ENCODE measurements at regions not wholly inside any gene's neighbourhood (a gene's known extent, or its start where the extent isn't known, plus 50 kb on each side); places are given as distances from the start of the nearest gene placed in this dataset.

DNA sequence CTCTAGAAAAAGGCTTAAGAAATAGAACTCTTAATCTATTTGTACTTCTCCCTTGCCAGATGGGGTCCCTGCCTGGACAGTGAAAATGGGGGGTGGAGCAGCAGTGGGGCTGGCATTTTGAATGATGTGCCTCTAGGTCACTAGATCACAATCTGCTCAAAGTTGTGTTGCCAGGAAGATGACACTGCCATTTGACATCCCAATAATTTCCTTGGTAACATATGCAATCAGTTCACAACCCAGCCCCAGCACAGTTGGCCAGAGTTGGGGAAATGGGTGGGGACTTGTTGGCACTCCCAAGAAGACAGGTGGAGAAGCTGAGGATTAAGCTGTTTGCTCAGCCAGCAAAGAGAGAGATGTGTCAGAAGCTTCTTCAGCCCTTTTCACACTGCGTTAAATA lies 558.3 kb upstream of the KLHL29 start:
- DNase-seq (ENCODE audit: low read depth) = no peak

DNA sequence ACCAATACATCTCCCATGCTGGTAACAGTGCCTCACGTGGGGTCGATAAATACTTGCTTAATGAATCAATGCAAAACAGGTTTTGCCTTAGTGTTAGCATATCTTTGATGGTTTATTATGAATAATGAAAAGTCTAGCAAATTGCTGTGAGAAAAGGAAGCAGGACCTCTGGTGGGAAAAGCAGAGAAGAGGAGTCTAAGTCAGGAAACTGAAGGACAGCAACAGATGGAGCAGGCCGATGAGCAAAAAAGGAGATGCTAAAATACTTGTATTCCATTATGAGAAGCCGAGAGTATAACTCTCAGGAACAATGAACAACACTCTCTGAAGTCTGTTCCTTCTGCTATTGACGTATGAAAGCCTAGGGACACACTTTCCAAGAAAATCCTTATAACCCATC lies 555.2 kb upstream of the KLHL29 start:
- DNase-seq (ENCODE audit: low read depth) = no peak

DNA sequence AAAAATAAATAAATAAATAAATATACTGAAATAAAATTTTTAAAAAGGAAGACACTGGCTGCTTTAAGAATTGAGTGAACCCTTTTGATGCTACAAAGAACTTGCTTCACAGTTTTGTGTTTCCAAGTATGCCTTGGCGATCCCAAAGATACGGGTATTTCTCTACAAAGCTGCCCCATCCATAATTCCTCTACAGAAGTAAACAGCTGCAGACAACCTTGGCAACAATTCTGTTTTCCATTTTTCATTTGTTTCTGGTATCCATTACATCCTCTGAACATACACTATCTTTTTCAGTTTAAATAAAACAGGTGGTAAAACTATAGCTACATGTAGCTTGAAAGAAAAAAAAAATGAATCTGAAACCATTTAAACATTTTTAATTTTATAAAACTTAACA lies 552.8 kb upstream of the KLHL29 start:
- no peak for DNase-seq (ENCODE audit: low read depth)

DNA sequence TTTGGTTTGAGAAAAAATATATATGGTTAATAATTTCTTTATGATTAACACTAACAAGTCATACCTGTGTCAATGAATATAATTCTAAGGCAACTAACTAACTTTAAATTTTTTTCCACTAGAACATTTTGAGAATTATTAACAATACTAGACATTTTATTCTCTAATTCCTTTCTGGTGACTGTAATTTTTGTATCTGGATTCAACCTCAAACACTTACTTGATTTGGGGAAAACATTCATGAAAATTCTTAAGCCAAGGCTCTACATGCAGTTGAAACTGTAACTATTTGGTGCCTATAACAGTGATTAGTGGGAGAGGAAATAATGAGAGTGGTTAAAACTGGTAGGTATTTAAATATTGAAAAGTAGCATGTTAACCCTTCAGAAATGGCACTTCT lies 546.5 kb upstream of the KLHL29 start:
- DNase-seq (ENCODE audit: low read depth) = no peak

DNA sequence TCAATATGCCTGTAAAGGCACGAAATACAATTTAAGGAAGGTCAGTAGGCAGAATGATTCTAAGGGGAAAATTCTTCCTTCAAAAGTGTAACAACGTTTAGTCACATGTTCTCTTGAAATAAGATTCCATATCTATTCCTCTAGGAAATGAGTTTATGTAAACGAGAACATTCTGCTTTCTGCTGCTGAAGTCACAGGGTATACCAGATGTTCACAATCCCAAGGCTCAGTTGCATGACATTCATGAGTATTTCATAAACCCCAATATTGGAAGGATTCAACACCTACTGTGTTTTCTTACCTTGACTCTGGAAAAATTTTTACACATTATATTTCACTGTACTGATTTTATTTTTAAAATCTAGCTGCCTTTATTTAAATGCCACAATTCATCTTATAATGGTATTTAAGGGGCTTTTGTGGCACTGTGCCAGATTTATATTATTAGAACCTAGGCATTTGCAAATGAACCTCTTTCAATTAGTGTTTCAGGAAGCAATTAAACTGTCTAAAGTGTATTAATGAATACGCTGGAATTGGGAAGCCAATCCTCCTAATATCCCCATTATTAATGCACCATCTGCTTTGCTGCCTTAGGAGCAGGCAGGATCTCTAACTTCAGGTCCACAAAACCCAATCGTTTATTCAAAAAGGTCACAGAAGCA lies 542.6 kb upstream of the KLHL29 start:
- DNase-seq (ENCODE audit: low read depth) = no peak

DNA sequence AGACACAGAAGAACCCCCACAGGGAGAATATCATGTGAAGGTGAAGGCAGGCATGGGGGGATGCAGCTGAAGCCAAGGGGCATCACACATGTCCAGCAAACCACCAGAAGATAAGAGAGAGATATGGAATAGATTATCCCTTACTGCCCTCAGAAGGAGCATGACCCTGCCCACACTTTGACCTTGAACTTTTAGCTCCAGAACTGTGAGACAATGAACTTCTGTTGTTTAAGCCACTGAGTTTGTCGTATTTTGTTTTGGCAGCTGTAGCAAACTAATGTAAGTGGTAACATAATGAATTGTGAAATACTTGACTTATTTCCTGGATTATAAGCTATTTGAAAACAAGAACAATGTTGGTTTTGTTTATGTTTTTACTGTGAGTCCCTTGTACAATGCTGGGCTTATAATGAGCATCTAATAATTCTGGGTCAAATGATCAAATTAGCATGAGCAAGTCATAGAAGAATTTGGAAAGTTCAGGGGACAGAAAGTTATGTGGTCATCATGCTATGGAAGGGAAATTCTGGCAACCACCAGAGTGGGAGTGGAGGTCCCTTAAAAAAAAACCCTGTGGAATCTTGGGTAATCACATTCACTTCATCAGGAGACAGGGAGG lies 541.0 kb upstream of the KLHL29 start:
- no peak for DNase-seq (ENCODE audit: low read depth)

DNA sequence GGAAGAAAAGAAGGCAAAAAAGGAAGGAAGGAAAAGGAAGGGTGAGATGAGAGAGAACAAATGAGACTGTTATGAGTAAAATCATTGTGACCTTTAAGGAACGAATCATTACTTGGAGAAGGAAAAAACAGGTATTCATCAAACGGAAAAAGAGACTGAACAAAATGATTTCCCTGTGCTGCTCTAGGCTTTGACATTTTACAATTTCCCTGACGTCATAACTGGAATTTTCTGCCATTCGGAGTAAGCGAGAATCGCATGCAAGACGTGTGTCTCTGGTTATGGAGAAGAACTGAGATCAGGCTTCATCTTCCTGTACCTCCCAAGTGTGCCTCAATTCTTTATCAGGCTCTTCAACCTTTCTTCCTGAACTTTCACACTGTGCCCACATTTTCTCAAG lies 534.7 kb upstream of the KLHL29 start:
- no peak for DNase-seq (ENCODE audit: low read depth)

DNA sequence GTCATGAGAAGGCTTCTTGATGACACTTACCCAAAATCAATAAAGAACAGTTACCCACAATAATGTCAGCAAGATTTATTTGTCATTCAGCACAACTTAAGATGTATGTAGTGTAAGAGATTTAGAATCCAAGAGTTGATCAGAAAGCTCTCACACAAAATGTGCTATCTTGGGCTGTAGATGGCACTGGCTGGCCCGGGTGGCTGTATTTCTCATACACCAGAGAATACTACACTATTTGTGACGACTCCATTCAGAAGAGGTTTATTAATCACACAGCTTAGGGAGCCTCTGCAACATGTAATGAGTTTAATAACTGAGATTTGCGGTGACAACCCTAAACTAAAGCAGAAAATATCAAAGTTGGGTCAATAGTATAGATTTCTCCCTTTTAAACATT lies 530.4 kb upstream of the KLHL29 start:
- DNase-seq (ENCODE audit: low read depth) = no peak

DNA sequence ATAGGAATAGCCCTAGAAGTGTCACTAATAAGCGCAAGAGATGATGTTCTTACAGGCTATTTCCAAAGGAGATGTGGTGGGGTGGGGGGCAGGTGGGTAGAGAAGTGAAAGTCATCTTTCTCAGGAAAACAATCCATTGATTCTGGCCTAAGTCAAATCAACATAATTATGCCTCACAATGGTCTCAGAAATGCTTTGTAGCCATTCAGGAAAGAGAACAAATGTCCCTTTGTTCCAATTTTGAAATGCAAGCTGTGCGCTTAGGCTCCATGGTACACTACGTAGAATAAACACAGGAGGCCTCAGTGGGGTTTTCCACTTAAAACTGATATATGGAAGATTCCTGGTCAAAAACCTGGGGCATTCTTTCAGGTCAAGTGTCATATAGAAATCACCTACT lies 529.9 kb upstream of the KLHL29 start:
- no peak for DNase-seq (ENCODE audit: low read depth)

DNA sequence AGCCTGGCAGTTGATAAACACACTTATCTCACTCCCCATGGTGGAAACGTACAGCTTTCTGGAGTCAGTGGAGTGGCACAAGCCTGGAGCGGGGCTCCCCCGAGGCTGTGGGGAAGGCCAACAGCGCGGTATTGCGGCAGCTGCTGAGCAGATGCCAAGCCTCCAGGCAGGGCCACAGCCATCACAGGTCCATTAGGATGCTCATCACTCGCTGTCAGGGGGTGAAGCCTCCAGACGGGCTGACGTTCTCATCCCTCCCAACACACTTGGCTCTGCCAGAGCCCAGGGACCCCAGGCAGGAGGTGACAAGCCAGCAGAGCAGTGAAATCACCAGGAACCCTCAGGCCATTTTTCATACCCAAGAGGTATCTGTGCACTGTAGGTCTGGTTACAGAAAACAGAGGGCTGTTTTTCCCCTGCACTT lies 529.2 kb upstream of the KLHL29 start:
- no peak for DNase-seq (ENCODE audit: low read depth)

DNA sequence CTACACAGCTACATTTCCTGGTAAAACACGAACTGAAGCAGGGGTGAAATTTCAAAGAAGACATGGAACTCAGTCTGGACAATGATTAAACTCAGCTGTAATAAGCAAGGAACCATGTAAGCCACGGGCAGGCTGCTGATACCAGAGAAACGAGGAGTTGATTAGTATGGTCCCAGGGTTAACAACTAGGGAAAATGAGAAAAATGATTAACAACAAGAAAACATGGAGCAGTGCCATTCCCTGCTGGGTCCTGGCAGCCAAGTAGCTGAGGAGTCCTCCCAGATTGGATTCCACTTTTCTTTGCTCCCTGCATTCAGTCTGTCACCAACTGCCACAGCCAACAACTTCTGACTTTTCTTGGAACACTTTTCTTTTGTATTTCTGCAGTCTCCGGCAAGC lies 517.0 kb upstream of the KLHL29 start:
- DNase-seq (ENCODE audit: low read depth) = no peak

DNA sequence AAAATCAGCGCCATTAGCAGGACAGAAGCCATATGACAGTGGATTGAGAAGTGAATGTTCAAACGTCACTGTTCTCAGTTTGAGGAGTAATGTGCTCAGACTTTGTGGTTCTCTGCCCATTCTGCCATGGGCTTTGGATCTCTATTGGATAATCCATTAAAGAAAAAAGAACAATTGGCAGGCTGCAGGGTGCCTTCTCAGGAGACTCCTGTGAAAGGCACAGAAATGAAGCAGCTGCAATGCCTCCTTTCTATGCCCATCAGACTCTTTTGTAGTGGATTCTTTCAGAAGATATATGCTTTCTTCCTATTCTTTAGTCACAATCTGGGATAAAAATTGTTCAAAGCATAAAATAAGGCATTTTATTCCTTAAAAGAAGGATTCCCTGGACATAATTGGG lies 506.9 kb upstream of the KLHL29 start:
- DNase-seq (ENCODE audit: low read depth) = no peak

DNA sequence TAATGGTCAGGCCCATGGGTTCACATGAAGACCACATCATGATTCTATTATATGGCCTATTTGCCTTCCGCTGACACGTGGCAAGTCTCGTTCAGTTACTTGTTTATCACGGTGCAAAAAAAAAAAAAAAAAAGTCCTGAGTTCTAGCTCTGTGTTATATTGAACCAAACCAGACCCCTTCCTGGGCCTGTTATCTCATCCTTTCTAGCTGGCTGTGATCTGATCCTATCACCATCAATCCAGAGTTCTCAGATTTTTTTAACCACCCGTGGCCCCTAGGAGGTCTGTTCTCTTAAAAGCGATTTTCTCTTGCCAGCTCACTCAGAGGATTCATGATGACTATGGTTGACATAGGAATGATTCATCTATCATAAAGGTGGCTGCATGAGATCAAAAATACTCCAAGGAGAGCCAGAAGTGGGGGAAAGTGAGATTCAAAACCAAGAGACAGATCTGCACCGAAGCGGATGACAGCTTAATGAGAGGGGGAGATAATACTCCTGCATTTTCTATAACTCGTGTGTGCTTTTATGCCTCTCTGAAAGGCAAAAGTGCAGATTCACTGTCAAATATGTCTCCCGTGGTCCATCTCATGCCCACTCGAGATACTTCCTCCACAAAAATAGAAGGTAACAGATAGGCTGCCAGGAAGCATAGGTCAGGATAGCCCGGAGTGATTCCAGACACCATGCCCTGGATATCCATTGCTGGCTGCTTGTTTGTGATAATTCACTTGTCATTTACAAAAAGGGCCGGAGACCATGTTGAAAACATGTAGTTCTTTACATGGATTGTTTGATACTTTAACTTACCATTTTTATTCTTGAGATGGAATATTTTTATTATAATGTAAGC lies 505.7 kb upstream of the KLHL29 start:
- no peak for DNase-seq (ENCODE audit: low read depth)

DNA sequence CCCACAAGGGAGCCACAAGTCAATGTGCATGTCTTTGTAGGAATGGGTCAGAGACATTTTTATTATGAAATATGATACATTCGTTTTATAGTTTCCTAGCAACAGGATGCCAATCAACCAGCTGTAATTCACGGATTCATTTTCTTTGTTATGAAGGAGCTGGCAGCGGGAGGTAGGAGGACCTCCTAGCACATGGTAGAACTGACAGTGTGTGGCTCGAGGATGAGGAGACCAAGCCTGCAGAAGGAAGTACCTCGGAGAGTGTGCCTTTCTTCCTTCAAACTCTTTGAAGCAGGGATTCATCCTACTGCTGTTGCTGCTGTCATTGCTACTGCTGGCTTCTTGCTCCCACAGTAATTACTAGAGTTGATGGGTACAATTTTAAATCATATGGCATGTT lies 504.8 kb upstream of the KLHL29 start:
- no peak for DNase-seq (ENCODE audit: low read depth)

DNA sequence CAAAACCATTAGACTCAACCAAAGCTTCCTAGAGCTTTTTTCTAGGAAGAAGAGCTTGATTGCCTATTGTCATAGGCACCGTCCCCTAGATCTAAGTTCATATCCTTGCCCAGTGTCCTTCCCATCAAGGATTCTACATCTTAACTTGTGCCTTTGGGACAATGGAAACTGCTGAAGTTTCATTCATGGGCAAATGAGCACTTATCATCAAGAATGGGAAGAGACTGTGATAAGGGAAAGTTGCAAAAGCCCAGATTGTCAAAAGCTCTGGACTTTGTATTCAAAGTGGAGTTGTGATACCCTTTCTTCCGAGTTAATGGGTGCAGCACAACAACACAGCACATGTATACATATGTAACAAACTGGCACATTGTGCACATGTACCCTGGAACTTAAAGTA lies 503.0 kb upstream of the KLHL29 start:
- no peak for DNase-seq (ENCODE audit: low read depth)

DNA sequence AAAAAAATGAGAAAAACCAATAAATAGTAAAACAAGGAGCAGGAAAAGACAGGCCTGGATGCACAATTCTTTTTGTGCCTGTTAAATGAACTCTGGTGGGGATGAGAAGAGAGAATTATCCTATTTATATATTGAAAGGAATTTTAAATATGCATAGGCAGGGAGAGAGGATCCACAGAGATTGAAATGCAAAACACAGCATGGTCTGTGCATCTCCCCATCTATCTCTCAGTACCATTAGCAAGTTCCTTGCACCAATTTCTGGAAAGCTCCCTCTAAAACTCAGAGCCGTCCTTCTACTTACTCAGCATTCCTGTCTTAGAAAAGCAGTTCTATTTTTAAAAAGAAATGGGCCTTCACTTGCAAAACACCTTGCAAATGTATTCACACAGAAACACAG lies 502.3 kb upstream of the KLHL29 start:
- DNase-seq (ENCODE audit: low read depth) = no peak

DNA sequence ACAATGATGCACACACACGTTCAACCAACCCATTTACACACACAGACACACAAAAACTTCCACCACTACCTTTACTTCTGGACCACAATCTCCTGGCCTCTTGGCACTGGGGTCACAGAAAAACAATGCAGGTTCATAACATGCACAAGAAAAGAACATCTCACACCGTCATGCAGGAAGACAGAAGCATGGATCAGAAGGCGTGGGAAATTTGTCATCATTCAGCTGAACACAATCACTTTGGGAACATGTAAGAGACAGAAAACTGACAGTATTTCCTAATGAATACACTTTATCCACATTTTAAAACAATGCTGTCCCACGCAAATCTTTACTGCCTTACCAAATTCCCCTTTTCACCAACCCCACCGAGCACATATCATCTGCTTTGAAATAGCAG lies 501.9 kb upstream of the KLHL29 start:
- no peak for DNase-seq (ENCODE audit: low read depth)

DNA sequence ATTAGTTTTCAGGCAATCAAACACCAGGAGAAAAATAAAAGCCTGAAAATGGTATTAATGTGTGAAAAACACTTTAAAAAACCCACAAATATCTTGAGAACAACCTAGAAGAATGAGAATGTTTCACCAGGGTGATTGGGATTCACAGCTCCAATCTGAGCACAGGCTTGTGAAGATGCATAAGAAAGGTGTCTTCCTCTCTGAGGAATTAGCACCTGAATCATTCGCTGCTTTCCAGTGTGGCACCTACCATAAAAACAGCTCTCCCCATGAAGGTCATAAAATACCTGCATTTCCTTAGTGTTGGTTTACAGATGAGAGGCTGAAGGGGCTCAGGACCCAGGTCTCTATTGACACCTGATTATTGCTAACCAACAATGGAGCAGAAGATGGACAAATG lies 499.7 kb upstream of the KLHL29 start:
- no peak for DNase-seq (ENCODE audit: low read depth)

DNA sequence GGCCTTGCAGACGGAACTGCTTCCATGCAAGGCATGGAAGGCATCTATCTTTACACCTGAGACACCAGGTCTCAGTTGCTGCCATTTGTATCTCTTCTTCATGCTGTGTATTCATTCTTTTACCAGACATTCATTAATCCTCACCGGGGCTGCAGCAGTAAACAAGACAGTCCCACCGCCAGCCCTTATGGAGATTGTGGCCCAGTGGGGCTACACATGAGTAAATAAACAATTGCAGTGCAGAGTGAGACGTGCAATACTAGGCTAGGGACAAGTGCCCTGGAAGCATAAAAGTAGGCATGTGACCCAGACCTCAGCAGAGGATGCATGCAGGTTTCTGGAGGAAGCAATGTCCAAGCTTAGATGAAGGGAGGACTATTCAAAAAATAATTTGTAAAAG lies 497.6 kb upstream of the KLHL29 start:
- DNase-seq (ENCODE audit: low read depth) = no peak

DNA sequence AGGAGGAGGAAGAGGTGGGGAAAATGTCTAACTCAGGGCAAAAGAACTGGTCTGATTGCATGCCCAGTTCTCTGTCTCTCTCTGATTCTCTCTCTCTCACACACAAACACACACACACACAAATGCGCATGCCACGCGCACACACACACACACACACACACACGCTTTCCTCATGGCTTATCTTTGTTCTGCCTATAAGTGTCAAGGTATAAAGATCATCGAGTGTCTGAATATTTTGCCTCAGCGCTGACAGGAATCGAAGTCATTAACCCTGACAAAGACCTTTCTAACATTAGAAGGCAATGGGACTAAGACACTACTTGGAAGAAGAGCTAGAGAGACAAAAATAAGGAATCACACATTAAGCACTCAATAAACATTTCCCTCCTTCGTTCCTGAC lies 497.1 kb upstream of the KLHL29 start:
- no peak for DNase-seq (ENCODE audit: low read depth)

DNA sequence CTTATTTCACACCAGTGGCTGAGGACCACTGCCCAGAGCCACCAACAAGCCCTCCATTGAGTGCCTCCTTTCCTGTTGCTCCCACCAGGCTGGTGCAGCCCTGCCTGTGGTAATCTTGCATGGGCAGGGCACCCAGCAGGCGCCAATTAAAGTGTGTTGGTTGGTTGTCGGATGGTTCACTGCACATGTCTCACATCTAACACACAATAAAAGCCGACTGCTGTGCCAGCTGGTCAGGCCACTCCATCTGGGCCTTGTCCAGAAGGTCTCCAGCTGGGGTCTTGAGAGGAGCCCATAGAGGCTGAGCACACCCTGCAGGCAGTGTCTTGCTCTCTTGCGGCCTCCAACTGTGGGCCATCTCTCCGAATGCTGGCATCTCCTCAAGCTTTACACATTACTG lies 494.8 kb upstream of the KLHL29 start:
- no peak for DNase-seq (ENCODE audit: low read depth)

DNA sequence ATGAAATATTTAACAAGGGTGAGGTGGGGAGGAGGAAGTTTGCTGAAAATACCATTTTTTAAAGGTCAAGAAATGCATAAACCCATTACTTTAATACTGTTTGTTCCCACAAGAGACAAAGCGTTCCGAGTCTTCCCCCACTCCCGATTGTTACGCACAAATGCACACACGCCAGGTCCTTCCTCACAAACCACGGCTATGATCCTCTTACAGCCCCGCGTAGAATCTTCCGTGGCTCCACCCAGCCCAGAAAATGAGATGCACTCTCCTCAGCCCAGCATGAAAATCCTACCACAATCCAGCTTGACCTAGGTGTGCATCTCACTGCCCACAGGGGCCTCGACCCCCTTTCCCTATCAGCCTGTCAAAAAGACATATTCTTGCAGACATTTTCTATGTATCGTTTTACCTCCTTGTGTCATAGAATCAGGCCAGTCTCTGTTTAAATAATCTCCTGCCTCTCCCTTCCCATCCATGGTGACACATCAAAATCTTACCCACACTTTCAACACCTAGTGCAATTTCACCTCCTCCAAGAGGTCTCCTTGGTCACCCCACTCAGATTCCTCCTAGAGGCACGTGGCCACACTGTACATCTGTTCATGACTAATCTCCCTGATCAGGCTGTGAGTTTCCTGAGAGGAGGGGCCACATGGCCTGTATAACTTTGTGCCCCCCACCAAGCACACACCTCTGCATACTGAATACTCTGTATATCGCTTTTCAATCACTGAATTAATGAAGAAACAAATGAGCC lies 491.0 kb upstream of the KLHL29 start:
- DNase-seq (ENCODE audit: low read depth) = no peak

DNA sequence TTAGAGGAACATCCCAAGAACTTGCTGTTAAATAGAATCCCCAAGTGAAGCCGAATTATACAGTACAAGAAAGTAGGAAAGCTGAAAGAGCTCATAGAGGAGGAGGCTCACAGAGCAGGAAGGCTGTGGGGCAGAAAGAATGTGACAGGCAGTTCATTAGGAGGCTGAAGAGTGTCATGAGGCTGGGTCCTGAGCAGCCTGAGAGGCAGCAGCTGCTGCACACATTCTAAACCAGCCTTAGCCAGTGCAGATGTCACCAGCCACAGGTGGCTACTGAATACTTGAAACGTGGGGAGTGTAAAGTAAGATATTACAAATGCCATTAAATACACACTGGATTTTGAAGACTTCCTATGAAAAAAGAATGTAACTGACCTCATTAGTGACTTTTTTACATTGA lies 490.2 kb upstream of the KLHL29 start:
- no peak for DNase-seq (ENCODE audit: low read depth)

Measured in non-pigmented ciliary epithelial cell (primary cell).